H1 (cell line): ENCODE measurements at regions not wholly inside any gene's neighbourhood (a gene's known extent, or its start where the extent isn't known, plus 50 kb on each side); places are given as distances from the start of the nearest gene placed in this dataset.

ENCODE experiments used
- CTCF ChIA-PET: fragments of 300-600 bp; sonication (Branson Sonifier 250); formaldehyde crosslinking; loops from one replicate; lab custom pipeline; 2021; ENCODE audit not compliant: partially characterized antibody; lab: Charles Lee
- POLR2A ChIA-PET: fragments of 300-600 bp; sonication (Branson Sonifier 250); formaldehyde crosslinking; loops from one replicate; lab custom pipeline; 2021; ENCODE audit warnings: inconsistent platforms; ENCODE audit not compliant: partially characterized antibody; lab: Charles Lee
- DNase-seq, 2 experiments: peaks; one replicate each; pipeline versions ENCODE4 v3.0.0 to v3.0.0-alpha.2; 2010 to 2022; ENCODE audit warnings: low spot score in 2 of 2, low read depth in 1 of 2, mixed read lengths in 1 of 2
- FAIRE-seq: peaks from 2 replicates; lab custom pipeline; 2011; peaks lifted over from hg19 to GRCh38; lab: Jason Lieb, UNC
- H2AFZ ChIP-seq: 2 replicates; pipeline ENCODE4 v1.8.1; 2012; ENCODE audit warnings: low read length, inconsistent platforms
- H2AK5ac ChIP-seq: 2 replicates; pipeline ENCODE4 v1.6.1; 2013; ENCODE audit warnings: low read depth, low read length
- H2BK120ac ChIP-seq: replicated peaks from 2 replicates; pipeline ENCODE3; 2013; ENCODE audit warnings: low read depth, low read length, inconsistent platforms
- H2BK12ac ChIP-seq: 2 replicates; pipeline ENCODE4 v1.6.1; 2013; ENCODE audit warnings: low read depth, low read length
- H2BK15ac ChIP-seq: 2 replicates; pipeline ENCODE4 v1.6.1; 2013; ENCODE audit warnings: low read length
- H2BK20ac ChIP-seq: 2 replicates; pipeline ENCODE4 v1.6.1; 2013; ENCODE audit warnings: low read length
- H2BK5ac ChIP-seq: 2 replicates; pipeline ENCODE4 v1.6.1; 2013; ENCODE audit warnings: low read depth, low read length
- H3K14ac ChIP-seq: 2 replicates; pipeline ENCODE4 v1.6.1; 2013; ENCODE audit warnings: inconsistent platforms; ENCODE audit not compliant: insufficient read length
- H3K18ac ChIP-seq: 2 replicates; pipeline ENCODE4 v1.6.1; 2013; ENCODE audit warnings: low read length; ENCODE audit errors: extremely low read depth
- H3K23ac ChIP-seq: 2 replicates; pipeline ENCODE4 v1.6.1; 2013; ENCODE audit warnings: inconsistent platforms; ENCODE audit not compliant: insufficient read length
- H3K23me2 ChIP-seq: 2 replicates; pipeline ENCODE4 v1.6.1; 2013; ENCODE audit warnings: low read depth, low read length
- H3K27ac ChIP-seq: 2 replicates; pipeline ENCODE4 v1.6.1; 2011; ENCODE audit warnings: low read depth, low read length, inconsistent platforms
- H3K27me3 ChIP-seq, 4 experiments: replicated peaks in 1 of 4; 1 replicate in 1 of 4; 2 replicates in 3 of 4; pipeline versions ENCODE4 v1.6.1 to v1.8.1; 2011 to 2013; ENCODE audit warnings: low read length in 3 of 4, mild to moderate bottlenecking in 3 of 4, inconsistent platforms in 2 of 4, mixed read lengths in 2 of 4, moderate library complexity in 1 of 4; ENCODE audit not compliant: control insufficient read depth in 3 of 4, insufficient read depth in 3 of 4; ENCODE audit errors: extremely low read depth in 1 of 4
- H3K36me3 ChIP-seq, 4 experiments: 2 replicates each; pipeline versions ENCODE4 v1.6.1 to v1.8.1; 2011 to 2013; ENCODE audit warnings: mild to moderate bottlenecking in 4 of 4, low read length in 3 of 4, moderate library complexity in 2 of 4, control low read depth in 1 of 4, inconsistent platforms in 1 of 4; ENCODE audit not compliant: insufficient read depth in 4 of 4, control insufficient read depth in 2 of 4
- H3K4ac ChIP-seq: replicated peaks from 2 replicates; pipeline ENCODE3; 2013; ENCODE audit warnings: low read length, low read depth, mixed read lengths, inconsistent platforms; ENCODE audit not compliant: insufficient read length
- H3K4me1 ChIP-seq, 4 experiments: replicated peaks in 1 of 4; 1 replicate in 1 of 4; 2 replicates in 3 of 4; pipeline versions ENCODE4 v1.6.1 to v1.8.1; 2011 to 2013; ENCODE audit warnings: low read length in 3 of 4, inconsistent platforms in 2 of 4, mixed read lengths in 1 of 4; ENCODE audit not compliant: insufficient read depth in 4 of 4, control insufficient read depth in 3 of 4
- H3K4me2 ChIP-seq, 2 experiments: 2 replicates each; pipeline versions ENCODE4 v1.6.1 to v1.8.1; 2011 to 2013; ENCODE audit warnings: low read depth in 2 of 2, low read length in 2 of 2, control low read depth in 1 of 2, inconsistent platforms in 1 of 2, mild to moderate bottlenecking in 1 of 2; ENCODE audit not compliant: insufficient read depth in 1 of 2
- H3K4me3 ChIP-seq, 4 experiments: fragments of 200-600, 300-600 bp in 1 of 4; sonication (generic), shearing (Covaris generic), sonication (Bioruptor Twin) in 1 of 4; 2 replicates each; pipeline versions ENCODE4 v1.5.1 to v1.8.1; 2011 to 2016; ENCODE audit warnings: low read length in 4 of 4, low read depth in 3 of 4, control low read depth in 2 of 4, inconsistent platforms in 2 of 4, mild to moderate bottlenecking in 2 of 4, mixed read lengths in 1 of 4, moderate library complexity in 1 of 4; ENCODE audit not compliant: insufficient read depth in 2 of 4; ENCODE audit errors: extremely low read depth in 1 of 4
- H3K56ac ChIP-seq: replicated peaks from 2 replicates; pipeline ENCODE3; 2013; ENCODE audit warnings: low read depth, mild to moderate bottlenecking, mixed read lengths, low read length, inconsistent platforms; ENCODE audit not compliant: insufficient read length
- H3K79me1 ChIP-seq: 2 replicates; pipeline ENCODE4 v1.6.1; 2013; ENCODE audit warnings: low read depth, low read length, control low read depth
- H3K79me2 ChIP-seq, 2 experiments: 2 replicates each; pipeline versions ENCODE4 v1.6.1 to v1.8.1; 2012 to 2013; ENCODE audit warnings: low read length in 2 of 2, mild to moderate bottlenecking in 2 of 2, inconsistent platforms in 1 of 2; ENCODE audit not compliant: insufficient read depth in 2 of 2, control insufficient read depth in 1 of 2
- H3K9ac ChIP-seq, 4 experiments: replicated peaks in 1 of 4; 1 replicate in 1 of 4; 2 replicates in 3 of 4; pipeline versions ENCODE4 v1.6.1 to v1.8.1; 2011 to 2013; ENCODE audit warnings: low read depth in 3 of 4, low read length in 3 of 4, control low read depth in 2 of 4, mild to moderate bottlenecking in 2 of 4, moderate library complexity in 2 of 4, inconsistent platforms in 1 of 4; ENCODE audit errors: extremely low read depth in 1 of 4
- H3K9me3 ChIP-seq, 2 experiments: 2 replicates each; pipeline versions ENCODE4 v1.6.1 to v1.8.1; 2012 to 2013; ENCODE audit warnings: mild to moderate bottlenecking in 2 of 2, moderate library complexity in 2 of 2, control low read depth in 1 of 2, inconsistent platforms in 1 of 2, low read depth in 1 of 2, low read length in 1 of 2, mixed read lengths in 1 of 2; ENCODE audit not compliant: insufficient read depth in 2 of 2
- H4K20me1 ChIP-seq, 2 experiments: replicated peaks in 1 of 2; 2 replicates each; pipeline versions ENCODE3 to v1.8.1; 2011 to 2013; ENCODE audit warnings: inconsistent platforms in 2 of 2, low read length in 2 of 2, mild to moderate bottlenecking in 1 of 2; ENCODE audit not compliant: insufficient read depth in 2 of 2, control insufficient read depth in 1 of 2
- H4K5ac ChIP-seq: 2 replicates; pipeline ENCODE4 v1.6.1; 2013; ENCODE audit warnings: low read length, low read depth, mixed read lengths, inconsistent platforms; ENCODE audit not compliant: insufficient read length
- H4K8ac ChIP-seq: 2 replicates; pipeline ENCODE4 v1.8.0; 2013; ENCODE audit warnings: mild to moderate bottlenecking, moderate library complexity, low read length, inconsistent platforms; ENCODE audit not compliant: insufficient read depth; ENCODE audit errors: extremely low read depth
- H4K91ac ChIP-seq: replicated peaks from 2 replicates; pipeline ENCODE3; 2013; ENCODE audit warnings: low read length, mixed read lengths, inconsistent platforms; ENCODE audit not compliant: insufficient read length
- BRCA1 ChIP-seq: IDR thresholded peaks from 2 replicates; pipeline ENCODE4 v1.6.1; 2012; ENCODE audit warnings: low read depth, low read length, improper control_type of control experiment
- CBX8 ChIP-seq: fragments of 300-800, 300-1000 bp; sonication (generic); IDR thresholded peaks from 2 replicates; pipeline ENCODE4 v1.7.1; 2016; ENCODE audit warnings: low read depth, low read length, borderline replicate concordance
- CHD2 ChIP-seq: IDR thresholded peaks from 2 replicates; pipeline ENCODE4 v1.6.1; 2012; ENCODE audit warnings: low read length, improper control_type of control experiment
- POLR2A ChIP-seq, 2 experiments: IDR thresholded peaks; 1 replicate in 1 of 2; 2 replicates in 1 of 2; pipeline ENCODE4 v1.6.1; 2011; ENCODE audit warnings: low read depth in 2 of 2, low read length in 2 of 2, mild to moderate bottlenecking in 2 of 2; ENCODE audit errors: control extremely low read depth in 1 of 2
- POU5F1 ChIP-seq: IDR thresholded peaks from 2 replicates; pipeline ENCODE4 v1.6.1; 2011; ENCODE audit warnings: low read depth, mild to moderate bottlenecking, low read length, moderate library complexity
- RFX5 ChIP-seq: IDR thresholded peaks from 2 replicates; pipeline ENCODE4 v1.6.1; 2011; ENCODE audit warnings: low read depth, low read length, improper control_type of control experiment, borderline replicate concordance
- SIN3A ChIP-seq, 2 experiments: IDR thresholded peaks in 1 of 2; conservative IDR thresholded peaks in 1 of 2; 2 replicates each; pipeline ENCODE4 v1.6.1; 2011 to 2012; ENCODE audit warnings: low read length in 2 of 2, improper control_type of control experiment in 1 of 2, low read depth in 1 of 2, mild to moderate bottlenecking in 1 of 2
- SP1 ChIP-seq: IDR thresholded peaks from 2 replicates; pipeline ENCODE4 v1.6.1; 2011; ENCODE audit warnings: low read depth, low read length
- WGBS, 2 experiments: shearing (Covaris generic) in 1 of 2; methylation state at CpG; one replicate each; pipeline versions ENCODE4 v1.1.6 to v1.1.7; 2013 to 2015; ENCODE audit warnings: low lambda C conversion rate in 2 of 2, mixed read lengths in 2 of 2, inconsistent platforms in 1 of 2, low coverage in 1 of 2, missing lambda C conversion rate in 1 of 2; ENCODE audit not compliant: insufficient replicate concordance in 2 of 2, insufficient coverage in 1 of 2, insufficient read length in 1 of 2; ENCODE audit errors: extremely low coverage in 1 of 2, missing lambda C conversion rate in 1 of 2; 5-methylcytosine and 5-hydroxymethylcytosine counted together
- TF ChIP-seq, protein P1 (sequence below): IDR thresholded peaks from 2 replicates; pipeline ENCODE4 v1.6.1; 2011; ENCODE audit warnings: low read depth, mild to moderate bottlenecking, low read length; ENCODE audit not compliant: insufficient read depth

DNA sequence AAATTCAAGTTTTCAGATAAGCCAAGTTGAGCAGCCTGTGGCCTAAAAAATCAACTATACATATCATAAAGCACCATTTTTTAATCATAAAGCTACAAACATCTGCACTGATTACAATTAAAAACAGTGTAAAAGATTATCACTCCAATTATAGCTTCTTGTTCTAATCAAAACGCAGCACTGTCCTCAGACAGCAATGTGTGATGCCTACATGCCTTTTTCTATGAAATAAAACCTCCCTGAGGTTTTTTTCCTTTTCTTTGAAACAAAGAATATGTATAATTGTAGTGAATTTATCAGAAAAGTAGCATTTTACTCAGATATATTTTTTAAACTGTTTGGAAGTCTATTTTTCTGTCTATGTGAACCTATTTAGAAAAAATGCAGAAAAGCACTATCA lies 366.1 kb upstream of the CCNH start:
- WGBS, 2 experiments, result 94% methylated on average over 1 of the region's 1 CpG; no CpG with 5 or more reads in 1 of the 2 experiments
- no peak overlapping the region for H2BK120ac ChIP-seq
- no peak overlapping the region for H2BK20ac ChIP-seq
- H2AFZ ChIP-seq, result no peak overlapping the region
- no peak overlapping the region for H3K56ac ChIP-seq
- no peaks in the 10 kb centered on the region for H3K23me2 ChIP-seq
- no peak overlapping the region for H2BK15ac ChIP-seq
- H3K4ac ChIP-seq, result no peak overlapping the region
- no peak for DNase-seq
- ChIA-PET POLR2A (no interaction called here), CTCF (interaction anchor here (0.8 to 4.0 kb wide), 6 partner anchors 411 to 948 kb away, joined by 3 to 50 read pairs (median 3); no protein-coding TSS in a partner anchor)
- H4K91ac ChIP-seq, result no peak overlapping the region
- no peak overlapping the region for H3K4me2 ChIP-seq
- H3K23ac ChIP-seq, result no peak overlapping the region
- TF ChIP-seq POU5F1 (no peak), SP1 (no peak), CHD2 (no peak), POLR2A (IDR thresholded peaks at IDR 0.05; ENCODE audit: control extremely low read depth in 1 of 2, low read depth in 2 of 2, low read length in 2 of 2) (no peak), CBX8 (no peak), SIN3A (conservative IDR thresholded peaks at IDR 0.05 in 1 of 2, IDR thresholded peaks at IDR 0.05 in 1 of 2; ENCODE audit: low read depth in 1 of 2, low read length in 2 of 2) (no peak), RFX5 (no peak), BRCA1 (no peak)
- TF ChIP-seq, protein P1, sequence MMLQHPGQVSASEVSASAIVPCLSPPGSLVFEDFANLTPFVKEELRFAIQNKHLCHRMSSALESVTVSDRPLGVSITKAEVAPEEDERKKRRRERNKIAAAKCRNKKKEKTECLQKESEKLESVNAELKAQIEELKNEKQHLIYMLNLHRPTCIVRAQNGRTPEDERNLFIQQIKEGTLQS, result no peak
- H3K4me3 ChIP-seq, result no peak overlapping the region
- H2AK5ac ChIP-seq, result no peak overlapping the region
- no peak overlapping the region for H3K14ac ChIP-seq
- no peak overlapping the region for H3K27ac ChIP-seq
- no peaks in the 10 kb centered on the region for H3K36me3 ChIP-seq
- no peaks in the 10 kb centered on the region for H3K79me1 ChIP-seq
- H3K27me3 ChIP-seq, result no peaks in the 10 kb centered on the region
- H4K5ac ChIP-seq, result no peak overlapping the region
- H4K20me1 ChIP-seq, result no peaks in the 10 kb centered on the region
- no peak overlapping the region for H2BK5ac ChIP-seq
- H3K9ac ChIP-seq, result no peak overlapping the region
- H3K79me2 ChIP-seq, result no peaks in the 10 kb centered on the region
- H2BK12ac ChIP-seq, result no peak overlapping the region
- H3K18ac ChIP-seq, result no peak overlapping the region
- FAIRE-seq, result no peak
- H3K4me1 ChIP-seq, result peaks cover 0 to 2% (median 0%) of the 10 kb centered on the region in 4 experiments; a peak in 2 of 7 replicates
- H4K8ac ChIP-seq, result no peak overlapping the region
- no peaks in the 10 kb centered on the region for H3K9me3 ChIP-seq
